ENCODE measurements at regions not wholly inside any gene's neighbourhood (a gene's known extent, or its start where the extent isn't known, plus 50 kb on each side); places are given as distances from the start of the nearest gene placed in this dataset.
"Not testable (repeated sequence)": the region's sequence is repeated elsewhere in the genome, so short reads cannot be mapped to it uniquely, and the experiment has no call there.

GRCh38 chr15:24848050-24848449 lies 106.7 kb upstream of the SNRPN start:
- DNase-seq, result no peak

- no peak for DNase-seq
Measured at GRCh38 chr15:24856397-24857390, 98.1 kb upstream of the SNRPN start.

GRCh38 chr15:24857763-24858162 lies 97.0 kb upstream of the SNRPN start:
- no peak for DNase-seq

- DNase-seq, result not testable (repeated sequence)
Measured at GRCh38 chr15:24858183-24858582, 96.6 kb upstream of the SNRPN start.

GRCh38 chr15:24858737-24859601 lies 95.8 kb upstream of the SNRPN start:
- DNase-seq, result no peak

GRCh38 chr15:24861014-24861690 lies 93.6 kb upstream of the SNRPN start:
- no peak for DNase-seq

GRCh38 chr15:24862726-24863521 lies 91.9 kb upstream of the SNRPN start:
- no peak for DNase-seq

GRCh38 chr15:24865303-24865702 lies 89.5 kb upstream of the SNRPN start:
- DNase-seq, result no peak

- no peak for DNase-seq
Measured at GRCh38 chr15:24877174-24877573, 77.6 kb upstream of the SNRPN start.

GRCh38 chr15:24878153-24878552 lies 76.6 kb upstream of the SNRPN start:
- no peak for DNase-seq

- DNase-seq, result no peak
Measured at GRCh38 chr15:24879492-24879891, 75.3 kb upstream of the SNRPN start.

- no peak for DNase-seq
Measured at GRCh38 chr15:24880663-24881062, 74.1 kb upstream of the SNRPN start.

GRCh38 chr15:24886538-24886937 lies 68.2 kb upstream of the SNRPN start:
- DNase-seq, result no peak

GRCh38 chr15:24898715-24899272 lies 56.0 kb upstream of the SNRPN start:
- DNase-seq, result no peak

GRCh38 chr15:24899367-24899766 lies 55.4 kb upstream of the SNRPN start:
- DNase-seq, result no peak

- no peak for DNase-seq
Measured at GRCh38 chr15:24899795-24900194, 55.0 kb upstream of the SNRPN start.

GRCh38 chr15:24901409-24901808 lies 53.4 kb upstream of the SNRPN start:
- no peak for DNase-seq
